ENCODE measurements at regions not wholly inside any gene's neighbourhood (a gene's known extent, or its start where the extent isn't known, plus 50 kb on each side); places are given as distances from the start of the nearest gene placed in this dataset.

GRCh38 chr5:166382031-166382430 is 1909.4 kb upstream of the WWC1 start:
- intact Hi-C loops (cut with micrococcal nuclease): no loop called here
- no peaks in the 10 kb centered on the region for H3K27me3 Mint-ChIP-seq (ENCODE audit: low read depth in 2 of 2)
- peaks cover 6 to 17% of the 10 kb centered on the region in 2 donors for H3K9me3 Mint-ChIP-seq
- DNase-seq: no peak
- no peaks in the 10 kb centered on the region for H3K4me1 ChIP-seq (ENCODE audit: control insufficient read depth, insufficient read depth, low read length)
- H3K4me3 ChIP-seq (ENCODE audit: low read length): no peak overlapping the region
- ATAC-seq: no peak
- H3K9me3 ChIP-seq (ENCODE audit: control insufficient read depth, insufficient read depth, low read length): peaks cover 13% of the 10 kb centered on the region
- H3K4me1 Mint-ChIP-seq: no peaks in the 10 kb centered on the region
- peaks cover 14% of the 10 kb centered on the region for H3K36me3 Mint-ChIP-seq
- no peak overlapping the region for H3K27ac ChIP-seq (ENCODE audit: low read length)
- no peaks in the 10 kb centered on the region for H3K27me3 ChIP-seq (ENCODE audit: control insufficient read depth, insufficient read depth, low read length)
- H3K36me3 ChIP-seq (ENCODE audit: control insufficient read depth, insufficient read depth, low read length): no peaks in the 10 kb centered on the region
- TF ChIP-seq CTCF (IDR thresholded peaks at IDR 0.05): no peak
- no peak overlapping the region for H3K4me3 Mint-ChIP-seq
- no peak overlapping the region for H3K27ac Mint-ChIP-seq
- 79% methylated on average over 4 of the region's 4 CpGs for WGBS (ENCODE audit: insufficient coverage)

GRCh38 chr5:166398131-166398530 is 1893.3 kb upstream of the WWC1 start:
- no peaks in the 10 kb centered on the region for H3K27me3 ChIP-seq (ENCODE audit: control insufficient read depth, insufficient read depth, low read length)
- H3K4me1 ChIP-seq (ENCODE audit: control insufficient read depth, insufficient read depth, low read length): no peaks in the 10 kb centered on the region
- H3K36me3 Mint-ChIP-seq: no peaks in the 10 kb centered on the region
- H3K4me1 Mint-ChIP-seq: no peaks in the 10 kb centered on the region
- WGBS (ENCODE audit: insufficient coverage): 97% methylated on average over 2 of the region's 3 CpGs
- H3K4me3 ChIP-seq (ENCODE audit: low read length): no peak overlapping the region
- H3K4me3 Mint-ChIP-seq: no peak overlapping the region
- no peaks in the 10 kb centered on the region for H3K36me3 ChIP-seq (ENCODE audit: control insufficient read depth, insufficient read depth, low read length)
- H3K27ac ChIP-seq (ENCODE audit: low read length): no peak overlapping the region
- H3K9me3 Mint-ChIP-seq: peaks cover 16 to 22% of the 10 kb centered on the region in 2 donors
- TF ChIP-seq CTCF (IDR thresholded peaks at IDR 0.05): no peak
- ATAC-seq (no peak), DNase-seq (no peak)
- intact Hi-C loops (cut with micrococcal nuclease): no loop called here
- no peaks in the 10 kb centered on the region for H3K9me3 ChIP-seq (ENCODE audit: control insufficient read depth, insufficient read depth, low read length)
- H3K27me3 Mint-ChIP-seq (ENCODE audit: low read depth in 2 of 2): no peaks in the 10 kb centered on the region
- H3K27ac Mint-ChIP-seq: no peak overlapping the region

- Mint-ChIP-seq H3K4me3 (no peak overlapping the region), H3K4me1 (no peaks in the 10 kb centered on the region), H3K27me3 (ENCODE audit: low read depth in 2 of 2) (no peaks in the 10 kb centered on the region), H3K9me3 (peaks cover 15 to 18% of the 10 kb centered on the region in 2 donors), H3K27ac (no peak overlapping the region), H3K36me3 (no peaks in the 10 kb centered on the region)
- no peak for ATAC-seq
- Histone ChIP-seq H3K4me3 (ENCODE audit: low read length) (no peak overlapping the region), H3K27me3 (ENCODE audit: control insufficient read depth, insufficient read depth, low read length) (no peaks in the 10 kb centered on the region), H3K27ac (ENCODE audit: low read length) (no peak overlapping the region), H3K4me1 (ENCODE audit: control insufficient read depth, insufficient read depth, low read length) (no peaks in the 10 kb centered on the region), H3K36me3 (ENCODE audit: control insufficient read depth, insufficient read depth, low read length) (no peaks in the 10 kb centered on the region), H3K9me3 (ENCODE audit: control insufficient read depth, insufficient read depth, low read length) (no peaks in the 10 kb centered on the region)
- no peak for TF ChIP-seq CTCF (IDR thresholded peaks at IDR 0.05)
- intact Hi-C loops (cut with micrococcal nuclease): no loop called here
- 16% methylated on average over 2 of the region's 2 CpGs for WGBS (ENCODE audit: insufficient coverage)
- DNase-seq: no peak
Measured at GRCh38 chr5:166399781-166400180, 1891.7 kb upstream of the WWC1 start.

- intact Hi-C loops (cut with micrococcal nuclease): no loop called here
- Mint-ChIP-seq H3K9me3 (peaks cover 11 to 22% of the 10 kb centered on the region in 2 donors), H3K27ac (no peak overlapping the region), H3K27me3 (ENCODE audit: low read depth in 2 of 2) (no peaks in the 10 kb centered on the region), H3K4me1 (no peaks in the 10 kb centered on the region), H3K36me3 (no peaks in the 10 kb centered on the region), H3K4me3 (no peak overlapping the region)
- no peaks in the 10 kb centered on the region for H3K27me3 ChIP-seq (ENCODE audit: control insufficient read depth, insufficient read depth, low read length)
- H3K36me3 ChIP-seq (ENCODE audit: control insufficient read depth, insufficient read depth, low read length): no peaks in the 10 kb centered on the region
- no peak for TF ChIP-seq CTCF (IDR thresholded peaks at IDR 0.05)
- DNase-seq (no peak), ATAC-seq (no peak)
- WGBS (ENCODE audit: insufficient coverage): 90% methylated on average over 4 of the region's 4 CpGs
- H3K4me1 ChIP-seq (ENCODE audit: control insufficient read depth, insufficient read depth, low read length): no peaks in the 10 kb centered on the region
- no peak overlapping the region for H3K4me3 ChIP-seq (ENCODE audit: low read length)
- no peaks in the 10 kb centered on the region for H3K9me3 ChIP-seq (ENCODE audit: control insufficient read depth, insufficient read depth, low read length)
- H3K27ac ChIP-seq (ENCODE audit: low read length): no peak overlapping the region
Measured at GRCh38 chr5:166401391-166401790, 1890.1 kb upstream of the WWC1 start.

All from natural killer cell (primary cell).